SK-N-MC (cell line): ENCODE measurements at regions not wholly inside any gene's neighbourhood (a gene's known extent, or its start where the extent isn't known, plus 50 kb on each side); places are given as distances from the start of the nearest gene placed in this dataset.

ENCODE experiments used
- EZH2 ChIP-seq: fragments of 200-600 bp; sonication (generic); IDR thresholded peaks from one replicate; pipeline ENCODE4 v1.6.1; 2017; ENCODE audit warnings: antibody characterized with exemption
- FOXP2 ChIP-seq: optimal IDR thresholded peaks from 2 replicates; pipeline ENCODE3; 2011; ENCODE audit warnings: mild to moderate bottlenecking, moderate library complexity; ENCODE audit not compliant: insufficient read depth; ENCODE audit errors: extremely low read length, control extremely low read depth
- POLR2AphosphoS5 ChIP-seq: IDR thresholded peaks from 2 replicates; pipeline ENCODE4 v1.6.1; 2012; ENCODE audit warnings: mild to moderate bottlenecking, low read depth, low read length, borderline replicate concordance

DNA sequence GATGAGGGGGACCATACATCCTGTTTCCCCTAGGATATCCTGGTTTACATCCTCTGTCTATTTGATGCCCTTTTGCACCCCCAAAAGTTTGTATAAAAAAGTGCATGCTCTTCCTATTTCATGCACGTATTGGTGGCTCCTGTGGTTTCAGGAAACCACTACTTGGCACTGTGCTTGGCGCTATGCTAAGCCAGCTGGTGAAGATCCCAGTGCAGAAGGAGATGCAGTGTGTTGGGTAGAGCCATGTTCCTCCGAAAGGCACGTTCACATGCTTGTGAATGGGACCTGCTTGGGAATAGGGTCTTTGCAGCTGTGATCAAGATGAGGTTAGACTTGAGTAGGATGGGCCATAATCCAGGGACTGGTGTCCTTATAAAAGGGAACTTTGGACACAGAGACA, 419.7 kb downstream of the GALR1 start:
- no peak for TF ChIP-seq POLR2AphosphoS5
- TF ChIP-seq EZH2: no peak
- no peak for TF ChIP-seq FOXP2
